ENCODE measurements at regions not wholly inside any gene's neighbourhood (a gene's known extent, or its start where the extent isn't known, plus 50 kb on each side); places are given as distances from the start of the nearest gene placed in this dataset.

DNA sequence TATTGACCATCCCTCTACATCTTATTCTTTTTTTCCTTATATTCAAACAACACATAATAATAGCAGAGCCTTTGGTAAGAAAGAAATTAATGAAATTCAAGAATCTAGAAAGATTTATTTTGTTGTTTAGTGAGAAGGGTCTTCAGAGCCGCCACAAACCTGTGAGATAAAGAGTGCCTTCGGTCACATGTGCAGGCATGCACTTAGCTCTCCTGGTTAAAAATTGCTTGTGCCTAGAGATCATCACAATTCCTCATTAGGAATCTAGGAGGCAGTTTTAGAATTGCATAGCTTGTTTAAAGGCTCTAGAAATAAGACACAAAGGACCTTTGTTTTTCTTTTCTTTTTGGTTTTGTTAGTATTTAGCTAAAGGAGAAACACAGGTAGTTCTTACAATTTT lies 1948.4 kb upstream of the IGFBP7 start:
- TF ChIP-seq, protein P1, sequence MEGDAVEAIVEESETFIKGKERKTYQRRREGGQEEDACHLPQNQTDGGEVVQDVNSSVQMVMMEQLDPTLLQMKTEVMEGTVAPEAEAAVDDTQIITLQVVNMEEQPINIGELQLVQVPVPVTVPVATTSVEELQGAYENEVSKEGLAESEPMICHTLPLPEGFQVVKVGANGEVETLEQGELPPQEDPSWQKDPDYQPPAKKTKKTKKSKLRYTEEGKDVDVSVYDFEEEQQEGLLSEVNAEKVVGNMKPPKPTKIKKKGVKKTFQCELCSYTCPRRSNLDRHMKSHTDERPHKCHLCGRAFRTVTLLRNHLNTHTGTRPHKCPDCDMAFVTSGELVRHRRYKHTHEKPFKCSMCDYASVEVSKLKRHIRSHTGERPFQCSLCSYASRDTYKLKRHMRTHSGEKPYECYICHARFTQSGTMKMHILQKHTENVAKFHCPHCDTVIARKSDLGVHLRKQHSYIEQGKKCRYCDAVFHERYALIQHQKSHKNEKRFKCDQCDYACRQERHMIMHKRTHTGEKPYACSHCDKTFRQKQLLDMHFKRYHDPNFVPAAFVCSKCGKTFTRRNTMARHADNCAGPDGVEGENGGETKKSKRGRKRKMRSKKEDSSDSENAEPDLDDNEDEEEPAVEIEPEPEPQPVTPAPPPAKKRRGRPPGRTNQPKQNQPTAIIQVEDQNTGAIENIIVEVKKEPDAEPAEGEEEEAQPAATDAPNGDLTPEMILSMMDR (IDR thresholded peaks at IDR 0.05) = no peak
- TF ChIP-seq POLR2A (IDR thresholded peaks at IDR 0.05) = no peak

Measured in lower leg skin (tissue), 3 donors.